ENCODE measurements at regions not wholly inside any gene's neighbourhood (a gene's known extent, or its start where the extent isn't known, plus 50 kb on each side); places are given as distances from the start of the nearest gene placed in this dataset.
"Not testable (repeated sequence)": the region's sequence is repeated elsewhere in the genome, so short reads cannot be mapped to it uniquely, and the experiment has no call there.

DNA sequence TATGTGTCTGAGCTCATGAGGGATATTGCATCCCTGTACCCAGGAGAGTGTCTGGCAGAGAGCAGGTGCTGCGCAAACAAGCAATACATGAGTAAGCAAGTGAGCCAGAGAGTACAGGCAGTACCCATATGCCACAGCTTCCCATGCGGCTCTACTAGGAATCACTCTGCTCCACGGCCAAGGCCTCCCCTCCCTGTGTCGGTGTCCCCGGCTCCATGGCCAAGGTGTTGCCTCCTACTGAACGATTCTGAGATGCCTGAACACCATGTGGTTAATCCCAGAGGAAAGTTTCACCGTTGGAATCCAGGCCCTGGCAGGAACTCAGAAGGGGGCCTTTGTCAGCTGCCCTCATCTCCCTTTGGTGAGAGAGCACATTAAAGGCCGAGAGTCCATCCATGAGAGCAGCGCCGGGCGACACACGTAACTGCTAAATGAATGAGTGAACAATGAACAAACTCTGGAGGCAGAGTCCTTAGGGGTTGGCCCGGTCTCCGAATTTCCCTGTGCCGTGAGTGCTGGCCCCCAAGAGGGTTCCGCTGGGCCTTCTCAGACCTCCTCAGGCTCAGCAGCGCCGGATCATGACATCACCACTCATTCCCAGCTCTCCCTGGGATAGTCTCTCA, 136.0 kb upstream of the FAM20C start:
- no peak for DNase-seq

DNA sequence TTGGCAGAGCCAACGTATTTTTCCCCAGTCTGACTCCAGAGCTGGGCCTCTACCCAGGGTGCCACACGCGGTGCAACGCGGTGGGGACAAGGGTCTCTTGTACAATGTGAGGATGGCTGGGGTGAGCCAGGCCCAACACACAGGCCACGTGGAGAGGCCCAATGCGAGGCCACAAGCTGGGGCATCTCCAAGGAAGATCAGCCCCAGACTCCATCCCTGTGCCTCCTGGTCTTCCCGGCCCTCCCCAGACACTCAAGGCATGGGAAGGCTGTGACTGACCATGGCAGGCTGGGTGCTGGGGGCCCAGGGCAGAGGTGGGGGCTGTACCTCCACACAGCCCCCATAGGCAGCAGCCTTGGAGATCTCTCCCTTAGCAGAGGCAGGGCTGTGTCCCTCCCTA, 135.3 kb upstream of the FAM20C start:
- no peak for DNase-seq

DNA sequence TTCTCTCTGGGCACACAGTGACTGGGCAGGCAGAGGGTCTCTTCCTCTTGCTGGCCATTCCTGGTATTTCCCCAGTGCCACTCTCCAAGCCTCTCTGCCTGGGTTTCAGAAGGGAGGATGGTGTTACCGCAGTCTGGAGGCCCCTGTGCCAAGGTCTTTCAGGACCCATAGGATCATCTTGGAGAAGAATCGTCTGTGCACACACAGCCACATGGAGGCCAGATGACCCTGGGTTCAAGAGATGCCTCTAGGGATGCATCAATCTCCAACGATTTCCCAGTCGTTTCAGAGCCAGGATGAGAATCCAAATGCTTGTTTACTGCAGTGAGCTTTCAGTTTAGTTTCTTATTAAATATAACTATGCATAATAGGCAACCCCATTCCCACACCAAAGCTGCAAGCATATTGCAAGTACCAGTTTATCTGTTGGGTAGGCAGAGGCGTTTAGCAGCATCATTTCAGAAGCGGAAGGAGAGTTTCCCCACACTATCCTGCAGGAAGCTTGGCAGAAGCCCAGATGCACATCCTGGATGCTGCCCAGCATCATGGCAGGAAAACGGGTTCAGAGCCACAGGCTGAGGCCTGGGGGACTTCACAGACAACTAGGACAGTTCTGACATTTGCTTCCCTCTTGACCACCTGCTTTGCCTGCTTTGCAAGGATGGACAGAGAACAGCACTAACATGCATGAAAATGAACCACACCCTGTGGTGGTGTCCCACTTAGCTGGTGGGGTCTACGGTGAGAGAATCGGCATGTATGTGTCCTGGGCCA, 134.7 kb upstream of the FAM20C start:
- DNase-seq, result no peak

DNA sequence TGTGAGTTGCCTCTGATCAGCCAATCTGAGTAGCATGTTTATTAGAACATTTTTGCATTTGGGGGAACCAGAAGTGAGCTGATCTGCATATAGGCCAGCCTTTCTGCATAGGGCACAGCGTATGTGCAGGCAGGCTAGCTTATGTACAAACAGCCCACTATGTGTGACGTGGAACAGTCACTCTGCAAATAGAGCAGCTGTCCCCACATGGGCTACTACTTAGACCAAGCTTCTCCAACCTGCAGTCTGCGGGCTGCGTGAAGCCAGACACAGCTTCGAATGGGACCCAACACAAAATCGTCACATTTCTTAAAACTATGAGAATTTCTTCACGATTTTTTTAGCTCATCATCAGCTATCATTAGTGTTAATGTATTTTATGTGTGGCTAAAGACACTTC, 134.1 kb upstream of the FAM20C start:
- DNase-seq, result no peak

DNA sequence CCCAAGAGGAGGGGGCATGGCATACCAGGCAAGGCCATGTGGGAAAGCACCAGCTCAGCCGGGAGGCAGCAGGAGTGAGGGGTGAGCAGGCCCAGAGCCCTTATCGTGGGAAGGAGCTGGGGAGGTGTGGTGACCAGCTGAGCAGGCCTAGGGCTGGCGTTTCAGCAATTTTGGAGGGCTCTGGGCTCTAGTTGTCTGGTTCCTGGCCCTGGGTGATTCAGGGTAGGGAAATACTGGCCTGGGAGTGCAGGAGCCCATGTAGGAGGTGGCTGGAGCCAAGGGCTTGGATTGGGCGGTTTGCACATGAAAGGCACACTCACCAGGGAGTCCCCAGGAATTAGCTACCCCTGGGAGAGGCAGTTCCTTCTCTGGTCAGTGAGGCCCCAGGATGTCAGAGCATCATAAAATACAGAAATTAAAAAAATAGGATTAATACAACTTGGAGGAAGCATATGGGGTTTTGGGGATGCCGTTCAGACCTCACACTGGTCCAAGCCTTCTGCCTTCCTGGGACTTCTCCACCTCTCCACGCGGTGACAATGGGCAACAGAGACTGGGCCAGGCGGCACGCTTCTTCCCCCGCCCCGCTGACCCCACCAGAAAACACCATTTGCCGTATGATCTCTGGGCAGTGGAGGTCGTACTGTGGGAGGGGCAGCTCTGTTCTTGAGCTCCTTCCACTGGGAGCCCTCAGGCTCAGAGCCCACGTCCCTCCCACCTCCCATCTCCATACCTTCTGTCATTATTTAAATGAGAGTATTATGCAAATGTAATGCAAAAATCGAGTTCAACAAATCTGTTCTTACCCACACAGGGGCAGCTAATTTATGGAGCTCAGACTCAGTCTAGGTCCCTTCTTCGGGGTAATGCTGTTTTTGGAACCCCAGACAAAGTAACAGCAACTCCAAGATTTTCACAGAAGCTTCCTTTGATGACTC, 133.0 kb upstream of the FAM20C start:
- no peak for DNase-seq

DNA sequence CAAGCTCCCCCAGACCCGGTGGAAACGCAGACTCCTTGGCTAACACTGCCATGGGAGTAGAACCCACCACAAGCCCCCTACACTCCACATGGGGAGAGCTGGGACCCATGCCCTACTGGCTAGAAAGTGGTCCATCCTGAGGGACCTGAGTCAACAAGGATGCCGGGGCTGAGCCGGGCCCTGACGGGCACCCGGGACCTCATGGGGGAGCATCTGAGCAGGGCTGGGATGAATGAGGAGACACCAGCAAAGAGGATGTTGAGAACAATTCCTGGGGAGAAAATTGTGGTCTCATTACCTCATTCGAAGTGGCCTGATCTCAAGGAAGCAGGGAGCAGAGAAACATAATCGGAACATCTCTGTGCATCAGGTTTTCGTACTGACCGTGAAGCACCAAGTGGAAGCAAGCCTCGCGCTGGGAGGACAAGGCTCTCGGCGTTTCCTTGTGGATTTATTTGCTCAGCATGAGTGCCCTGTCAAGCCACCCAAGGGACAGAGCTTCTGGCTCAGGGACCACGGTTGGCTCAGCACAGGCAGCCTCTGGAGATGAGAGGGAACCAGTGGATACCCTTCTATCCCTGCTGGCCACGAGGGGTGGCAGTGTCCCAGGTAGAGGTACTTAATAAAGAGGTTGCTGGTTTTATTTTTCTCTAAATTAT, 132.2 kb upstream of the FAM20C start:
- DNase-seq, result no peak

DNA sequence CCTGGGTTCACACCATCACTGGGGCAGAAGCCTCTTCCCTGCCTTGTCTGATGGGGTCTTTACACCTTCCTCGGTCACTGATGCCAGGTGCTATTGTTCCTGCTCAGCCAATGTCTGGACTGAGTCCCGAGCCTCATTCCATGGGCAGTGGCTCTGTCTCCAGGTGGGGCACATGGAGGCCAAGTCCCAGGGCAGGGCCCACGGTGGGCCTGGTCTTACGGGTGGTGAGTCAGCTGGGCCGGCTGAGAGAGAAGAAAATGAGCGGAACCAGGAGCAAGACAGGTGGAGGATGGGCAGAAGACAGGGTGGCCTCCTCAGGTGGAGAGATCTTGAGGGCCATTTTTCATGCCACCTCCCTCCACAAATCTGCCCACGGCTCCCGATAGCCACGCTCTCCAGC, 131.7 kb upstream of the FAM20C start:
- DNase-seq, result no peak

DNA sequence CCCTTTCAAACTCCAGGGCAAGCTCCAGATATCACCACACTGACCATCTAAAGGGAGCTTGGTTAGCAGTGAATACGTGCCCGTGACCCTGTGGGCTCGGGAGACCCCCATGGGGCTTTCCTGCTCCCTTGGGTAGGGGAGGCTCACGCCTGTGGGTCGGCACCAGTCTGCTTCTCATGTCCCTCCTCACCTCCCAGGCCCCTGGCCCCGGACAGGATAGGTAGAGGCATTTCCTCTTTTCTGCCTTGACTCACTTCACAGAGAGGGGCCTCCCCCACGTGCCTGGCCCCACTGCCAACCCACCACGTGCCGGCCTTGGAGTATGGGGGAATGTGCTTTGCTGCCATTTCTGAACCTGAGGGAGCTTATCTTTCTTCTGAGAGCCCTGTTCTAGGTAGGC, 131.3 kb upstream of the FAM20C start:
- no peak for DNase-seq

DNA sequence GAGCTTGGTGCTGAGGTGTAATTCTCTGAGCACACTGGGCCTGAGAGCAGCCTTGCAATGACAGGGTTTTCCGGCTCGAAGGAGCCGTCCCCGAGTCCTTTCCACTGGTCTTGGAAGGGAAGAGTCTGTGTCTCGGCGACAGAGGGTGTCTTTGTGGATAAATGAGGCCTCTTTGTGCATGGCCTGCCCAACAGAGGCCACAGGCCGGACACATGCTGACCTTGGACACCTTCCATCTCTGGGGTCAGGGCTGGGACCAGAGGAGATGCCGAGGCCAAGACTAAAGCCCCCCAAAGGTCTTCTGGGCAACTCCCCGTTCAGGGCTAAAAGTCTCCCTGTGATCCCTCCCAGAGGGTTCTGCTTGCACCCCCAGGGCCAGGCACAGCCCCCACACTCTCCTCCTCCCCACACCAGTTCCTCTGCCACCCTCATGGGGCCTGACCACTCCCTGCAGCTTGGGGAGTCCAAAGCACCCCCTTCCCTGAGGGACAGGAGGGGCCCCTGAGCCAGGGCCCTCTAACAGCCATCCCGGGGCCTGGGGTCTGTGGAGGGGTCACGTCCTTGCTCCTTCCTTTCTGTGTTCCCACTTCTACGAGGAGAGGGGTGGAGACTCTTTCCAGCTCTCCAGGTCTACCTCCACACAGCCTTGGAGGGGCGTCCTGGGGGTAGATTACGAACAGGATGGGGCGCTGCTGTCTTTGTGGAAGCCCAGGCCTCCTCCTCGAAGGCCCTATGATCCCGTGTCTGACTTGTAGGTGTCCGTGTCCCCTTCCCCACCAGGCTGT, 130.6 kb upstream of the FAM20C start:
- DNase-seq, result no peak

DNA sequence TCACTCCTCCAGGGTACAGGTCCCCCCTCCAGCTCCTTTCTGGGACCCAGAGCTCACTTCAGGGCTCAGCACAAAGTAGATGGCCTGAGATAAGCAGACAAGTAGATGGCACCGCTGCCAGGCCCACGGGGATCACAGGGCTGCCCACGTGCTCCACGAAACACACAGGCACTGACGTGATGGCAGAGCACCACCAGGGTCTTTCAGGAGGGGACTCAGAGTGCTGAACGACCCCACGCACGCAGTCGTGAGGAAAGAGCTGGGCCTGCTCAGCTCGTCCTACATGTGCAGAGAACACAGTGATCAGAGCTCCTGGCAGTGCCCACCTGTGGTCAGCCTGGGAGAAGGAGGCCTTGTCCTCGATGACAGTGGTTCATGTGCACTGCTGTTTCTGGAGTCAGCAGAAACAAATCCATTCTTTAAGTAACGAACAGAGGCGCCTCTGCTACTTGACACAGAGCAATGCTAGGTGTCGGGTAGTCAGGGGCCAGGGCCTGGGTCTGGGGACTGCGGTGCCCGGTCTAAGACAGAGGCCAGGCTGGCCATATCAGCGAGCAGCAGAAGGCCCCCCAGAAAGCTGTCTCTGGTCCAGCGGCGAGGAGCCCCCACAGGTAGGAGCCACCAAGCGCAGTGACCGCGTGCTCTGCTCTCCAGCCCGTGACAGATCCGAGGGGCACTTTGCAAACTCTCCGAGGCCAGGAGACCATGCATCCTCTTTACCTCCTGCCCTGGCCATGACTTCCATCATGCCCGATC, 129.8 kb upstream of the FAM20C start:
- no peak for DNase-seq

DNA sequence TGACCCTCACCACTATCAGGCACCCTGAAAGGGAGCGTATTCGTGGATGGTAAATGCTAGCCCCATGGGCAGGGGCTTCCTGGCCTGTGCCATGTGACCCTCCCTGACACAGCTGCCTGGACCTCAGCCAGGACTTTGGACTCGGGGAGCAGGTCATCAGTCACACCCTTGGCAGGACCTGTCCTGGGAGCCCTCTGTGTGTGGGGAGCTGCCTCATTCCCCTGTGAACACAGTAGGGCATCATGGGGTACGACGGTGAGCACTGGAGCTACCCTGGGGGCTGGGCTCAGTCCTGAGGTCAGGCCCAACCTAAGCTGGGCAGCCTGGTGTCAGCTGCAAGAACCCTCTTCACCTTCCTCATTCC, 129.3 kb upstream of the FAM20C start:
- no peak for DNase-seq

DNA sequence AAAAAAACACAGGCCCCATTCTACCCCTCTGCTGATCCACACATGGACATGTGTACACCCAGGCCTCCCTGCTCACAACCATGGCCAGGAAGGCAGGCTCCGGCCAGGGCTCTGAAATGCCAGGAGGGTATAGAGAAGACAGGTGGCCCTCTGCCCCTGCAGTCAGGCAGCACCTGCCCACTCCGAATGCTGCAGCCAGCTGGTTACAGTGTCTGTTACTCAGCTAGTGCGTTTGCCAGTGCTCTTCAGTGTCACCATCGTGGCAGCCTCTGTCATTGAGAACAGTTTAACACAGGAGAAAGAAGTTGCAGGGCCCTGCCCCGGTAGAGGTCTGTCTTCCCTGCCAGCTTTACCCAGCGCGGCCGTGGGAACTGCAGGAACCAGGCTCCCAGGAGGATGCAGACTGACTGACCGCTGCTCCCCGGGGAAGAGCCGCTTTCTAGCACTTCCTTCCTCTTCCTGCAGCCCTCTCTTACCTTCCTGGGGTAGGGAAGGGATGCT, 128.8 kb upstream of the FAM20C start:
- DNase-seq, result no peak

DNA sequence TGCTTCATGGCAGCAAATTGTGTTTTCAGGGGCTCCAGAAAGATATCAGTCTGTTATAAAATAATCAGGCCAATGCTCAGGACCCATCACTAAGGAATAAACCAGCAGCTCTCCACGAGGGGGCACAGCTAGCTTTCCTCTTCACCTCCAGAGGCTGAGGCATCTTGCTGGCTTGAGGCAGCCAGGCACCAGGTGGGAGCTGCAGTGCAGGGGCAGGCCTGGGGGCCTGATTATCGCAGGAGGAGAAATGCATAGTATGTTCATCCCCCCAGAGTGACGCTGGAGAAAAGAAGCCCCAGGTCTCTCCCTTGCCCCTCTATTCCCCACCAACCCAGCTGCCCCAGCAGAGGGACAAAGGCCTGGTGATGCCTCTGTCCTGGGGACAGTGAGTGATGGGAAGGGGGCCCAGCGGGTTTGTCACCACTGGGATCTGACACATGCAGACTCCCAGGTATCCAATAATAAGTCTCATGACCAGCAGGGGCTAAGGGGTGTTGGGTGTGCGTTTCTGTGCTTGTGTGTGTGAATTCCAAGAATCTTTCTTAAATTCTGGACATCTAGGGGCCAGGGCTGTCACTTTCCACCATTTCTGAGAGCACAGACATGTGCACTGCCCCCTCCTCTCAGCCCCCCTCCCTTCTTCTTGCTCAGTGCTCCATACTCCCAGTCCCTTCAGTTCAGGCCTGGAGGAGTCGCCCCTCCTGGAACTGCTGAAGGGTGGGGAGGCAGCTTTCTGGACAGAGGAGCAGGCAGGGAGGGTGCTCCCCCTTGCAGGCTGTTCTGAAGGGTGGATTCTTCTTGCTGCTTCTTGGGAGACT, 128.1 kb upstream of the FAM20C start:
- peak; percentile 46 to 50 for DNase-seq

DNA sequence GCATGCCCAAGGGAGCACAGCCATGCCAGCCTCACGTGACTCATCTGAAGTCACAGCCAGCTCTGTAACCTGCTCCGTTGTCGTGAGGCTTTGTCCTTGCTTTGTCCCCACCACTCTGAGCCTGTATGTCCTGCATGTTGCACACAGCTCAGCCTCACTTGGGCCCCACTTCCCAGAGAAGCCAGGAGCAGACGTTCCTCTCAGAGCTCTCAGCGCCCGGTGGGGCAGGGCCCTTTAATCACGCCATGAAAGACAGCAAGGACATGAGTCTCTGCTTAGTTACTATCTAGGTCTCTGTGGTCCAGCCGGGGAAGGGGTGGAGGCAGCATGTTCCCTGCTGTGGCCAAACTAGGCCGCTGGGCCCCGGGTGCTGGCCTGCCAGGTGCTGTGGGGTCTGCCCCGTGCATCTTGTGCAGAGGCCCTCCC, 127.4 kb upstream of the FAM20C start:
- no peak for DNase-seq

DNA sequence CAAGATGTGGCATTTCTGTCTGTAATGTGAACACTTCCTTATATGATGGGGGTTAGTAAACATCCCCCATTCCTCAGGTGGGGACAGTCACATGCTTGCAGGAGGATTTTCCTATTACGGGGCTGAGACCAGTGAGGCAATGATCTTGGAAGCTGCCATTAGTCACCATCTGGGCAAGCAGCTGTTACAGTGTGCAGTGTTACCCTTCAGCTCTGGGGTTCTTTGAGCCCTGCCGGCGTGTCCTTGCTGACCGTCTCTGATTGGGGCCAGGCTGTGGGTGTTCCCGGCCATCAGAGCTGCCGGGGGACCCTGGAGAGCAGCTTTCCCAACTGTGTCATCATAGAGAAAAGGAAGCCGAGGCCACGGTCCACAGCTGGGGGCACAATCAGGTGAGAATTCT, 126.8 kb upstream of the FAM20C start:
- DNase-seq, result no peak

DNA sequence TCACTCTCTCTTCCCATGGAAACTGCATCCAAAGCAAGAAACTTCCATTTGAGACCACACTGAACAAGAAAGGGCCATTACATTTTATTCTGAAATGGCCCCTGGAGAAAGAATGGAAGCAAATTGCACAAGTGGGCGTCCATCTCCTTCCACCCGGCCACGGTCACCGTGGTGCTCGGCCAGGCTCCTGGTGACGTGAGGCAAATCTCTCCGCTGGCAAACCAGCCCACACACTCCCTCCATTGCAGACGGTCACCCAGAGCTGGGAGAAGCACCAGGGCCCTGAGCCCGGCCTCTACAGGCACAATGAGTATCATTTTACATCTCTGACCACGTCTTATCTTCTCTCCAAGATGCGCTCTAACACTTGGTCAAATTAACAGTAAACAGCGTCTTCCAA, 126.1 kb upstream of the FAM20C start:
- DNase-seq, result no peak

DNA sequence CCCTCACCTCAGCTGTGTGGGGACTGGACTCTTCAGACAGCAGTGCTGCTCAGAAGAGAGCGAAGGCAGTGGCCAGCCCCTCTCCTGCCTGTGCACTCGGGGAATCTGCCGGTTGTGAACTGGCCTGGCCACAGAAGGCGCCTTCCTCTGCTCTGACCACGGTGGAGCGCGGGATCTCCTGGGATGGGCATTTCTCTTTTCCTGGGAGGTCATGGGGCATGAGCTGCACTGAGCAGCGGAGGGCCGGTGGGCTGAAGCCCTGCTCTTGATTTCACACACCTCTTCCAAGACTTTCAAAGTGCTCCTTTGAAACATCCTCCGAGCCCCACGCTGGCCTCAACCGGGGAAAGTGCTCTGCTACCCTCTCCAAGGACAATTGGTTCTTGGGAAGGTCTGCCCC, 125.6 kb upstream of the FAM20C start:
- no peak for DNase-seq

DNA sequence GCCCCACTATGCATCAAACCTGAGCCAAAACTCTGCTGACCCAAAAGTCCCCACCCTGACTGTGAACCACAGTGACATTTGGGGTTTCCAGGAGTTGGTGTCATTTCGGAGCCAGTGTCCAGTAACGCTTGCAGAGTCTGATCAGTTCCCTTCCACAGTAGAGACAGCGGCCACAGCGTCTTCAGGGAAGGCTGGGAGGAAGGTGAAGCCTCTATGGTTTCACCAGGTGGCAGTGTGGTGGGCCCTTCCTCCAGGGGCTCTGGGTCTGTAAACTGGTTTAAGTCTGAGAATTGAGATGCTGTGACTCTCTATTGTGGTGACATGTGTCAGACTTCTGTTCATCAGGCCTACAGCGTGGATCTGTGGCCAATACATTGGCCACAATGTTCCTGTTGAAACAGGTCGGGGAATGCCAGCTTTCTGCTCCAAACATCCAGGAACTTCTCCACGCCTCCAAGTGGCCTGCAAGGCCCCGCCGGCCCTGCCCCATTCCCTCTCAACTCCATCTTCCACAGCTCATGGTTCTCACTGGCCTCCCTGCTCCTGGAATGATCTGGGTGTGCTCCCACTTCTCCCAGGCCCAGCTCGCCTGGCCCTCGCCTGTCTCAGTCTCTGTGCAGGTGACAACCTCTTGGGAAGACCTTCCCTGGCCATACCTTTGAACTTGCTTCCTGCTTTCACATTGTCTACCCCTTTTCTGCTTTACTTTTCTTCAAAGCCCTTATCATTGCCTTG, 124.5 kb upstream of the FAM20C start:
- peak; percentile 26 to 72 for DNase-seq

DNA sequence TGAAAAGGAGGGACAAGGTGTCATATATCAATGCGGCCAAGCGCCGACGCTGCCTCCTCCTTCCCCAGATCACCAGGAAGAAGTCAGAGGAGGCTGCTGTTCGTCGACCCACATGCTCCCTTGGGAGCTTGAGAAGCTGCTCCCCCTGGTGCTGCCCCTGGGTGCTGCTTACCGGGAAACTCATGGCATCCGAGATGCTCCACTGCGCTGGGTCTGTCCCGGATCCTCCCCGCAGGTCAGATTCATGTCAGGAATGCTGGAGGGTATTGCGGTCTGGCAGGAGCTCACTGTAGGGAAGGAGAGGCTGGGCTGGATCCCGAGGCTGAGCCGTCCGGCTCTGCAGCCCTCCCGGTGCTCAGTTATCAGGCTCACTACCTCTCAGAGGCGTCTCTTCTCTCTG, 123.7 kb upstream of the FAM20C start:
- no peak for DNase-seq

DNA sequence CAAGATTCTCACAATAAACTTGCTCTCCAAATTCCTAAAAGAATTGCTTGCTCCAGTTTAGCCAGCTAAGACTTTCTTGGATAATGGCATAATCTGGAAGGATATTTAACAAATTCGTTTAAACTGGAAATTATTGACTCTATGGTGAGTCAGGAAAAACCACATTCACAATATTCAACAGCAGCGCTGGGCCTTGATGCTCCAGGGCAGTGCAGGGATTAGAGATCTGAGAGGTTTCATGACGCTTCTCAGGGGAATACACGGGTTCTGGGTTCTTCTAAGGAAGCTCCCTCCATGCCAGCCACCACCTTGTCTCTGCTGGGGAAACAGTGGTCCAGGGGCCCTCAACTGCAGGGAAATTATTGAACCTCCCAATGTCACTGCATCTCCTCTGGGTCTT, 123.3 kb upstream of the FAM20C start:
- DNase-seq, result not testable (repeated sequence)
